HCT116 (cell line): ENCODE measurements at regions not wholly inside any gene's neighbourhood (a gene's known extent, or its start where the extent isn't known, plus 50 kb on each side); places are given as distances from the start of the nearest gene placed in this dataset.

Experiments used
- ATAC-seq: fragments of 200-7000 bp; cut with Tn5 transposase; 2 replicates; pipeline ENCODE4 v1.9.1; 2020; ENCODE audit warnings: mild to moderate bottlenecking, moderate library complexity
- BruUV-seq: library from RNA; stranded (reverse); fragments of 400-500 nt; replicated peaks from 2 replicates; lab custom pipeline; 2021; lab: Mats Ljungman, UMichigan
- CTCF ChIA-PET: fragments of 300-600 bp; sonication (Branson Sonifier 250); formaldehyde crosslinking; loops from one replicate; lab custom pipeline; 2021; ENCODE audit warnings: antibody characterized with exemption; lab: Charles Lee
- POLR2A ChIA-PET: fragments of 300-600, 350-600 bp; sonication (Branson Sonifier 250); formaldehyde crosslinking; loops from one replicate; lab custom pipeline; 2021; ENCODE audit warnings: antibody characterized with exemption; lab: Charles Lee
- RAD21 ChIA-PET, 2 experiments: fragments of 300-600 bp; sonication (Branson Sonifier 250); formaldehyde crosslinking; loops; one replicate each; lab custom pipeline; 2023; ENCODE audit warnings: low total read pairs in 2 of 2; ENCODE audit not compliant: uncharacterized antibody in 2 of 2, unreplicated experiment in 2 of 2, low non-redundant PET in 1 of 2; lab: Charles Lee
- DNase-seq: peaks from one replicate; pipeline ENCODE4 v3.0.0-alpha.2; 2010; ENCODE audit warnings: low read depth, low spot score
- H2AFZ ChIP-seq: fragments of 200-600 bp; shearing (Covaris generic), sonication (generic); 2 replicates; pipeline ENCODE4 v1.6.1; 2017; ENCODE audit warnings: low read depth, mixed run types, mixed read lengths, antibody characterized with exemption, low read length; ENCODE audit not compliant: poor library complexity, severe bottlenecking
- H3K27ac ChIP-seq: 2 replicates; pipeline ENCODE4 v1.5.1; 2012; ENCODE audit warnings: low read depth, low read length
- H3K27me3 ChIP-seq: fragments of 200-600 bp; sonication (generic); 2 replicates; pipeline ENCODE4 v1.6.1; 2016; ENCODE audit warnings: mixed run types, low read length, mixed read lengths; ENCODE audit not compliant: insufficient read depth
- H3K36me3 ChIP-seq, 2 experiments: fragments of 200-500 bp in 1 of 2; fragments of 200-600 bp in 1 of 2; sonication (Bioruptor generic) in 1 of 2; sonication (generic) in 1 of 2; 2 replicates each; pipeline versions ENCODE4 v1.5.1 to v1.6.1; 2014 to 2016; ENCODE audit warnings: low read length in 2 of 2, inconsistent platforms in 1 of 2, mixed read lengths in 1 of 2, mixed run types in 1 of 2; ENCODE audit not compliant: insufficient read depth in 2 of 2, control insufficient read depth in 1 of 2
- H3K4me1 ChIP-seq, 2 experiments: fragments of 200-600 bp in 1 of 2; sonication (generic) in 1 of 2; 2 replicates each; pipeline versions ENCODE4 v1.5.1 to v1.6.1; 2012 to 2017; ENCODE audit warnings: low read length in 2 of 2, inconsistent platforms in 1 of 2, mild to moderate bottlenecking in 1 of 2, mixed read lengths in 1 of 2, mixed run types in 1 of 2, moderate library complexity in 1 of 2; ENCODE audit not compliant: insufficient read depth in 2 of 2, control insufficient read depth in 1 of 2
- H3K4me2 ChIP-seq: fragments of 200-600 bp; sonication (generic); 2 replicates; pipeline ENCODE4 v1.6.1; 2017; ENCODE audit warnings: mixed run types, low read length, mixed read lengths
- H3K4me3 ChIP-seq, 2 experiments: fragments of 200-600 bp in 1 of 2; sonication (generic) in 1 of 2; replicated peaks in 1 of 2; 2 replicates each; pipeline ENCODE4 v1.5.1; 2011 to 2016; ENCODE audit warnings: low read length in 2 of 2, control low read depth in 1 of 2, low read depth in 1 of 2, mild to moderate bottlenecking in 1 of 2, mixed read lengths in 1 of 2, mixed run types in 1 of 2
- H3K79me2 ChIP-seq: fragments of 200-600 bp; sonication (generic); 2 replicates; pipeline ENCODE4 v1.6.1; 2017; ENCODE audit warnings: mild to moderate bottlenecking, mixed run types, low read length, moderate library complexity, mixed read lengths; ENCODE audit not compliant: insufficient read depth
- H3K9ac ChIP-seq: fragments of 200-600 bp; sonication (generic); 2 replicates; pipeline ENCODE4 v1.6.1; 2016; ENCODE audit warnings: low read length, mixed read lengths
- H3K9me2 ChIP-seq: fragments of 200-600 bp; sonication (generic), shearing (Covaris generic); 2 replicates; pipeline ENCODE4 v1.6.1; 2017; ENCODE audit warnings: mixed run types, mild to moderate bottlenecking, moderate library complexity; ENCODE audit not compliant: insufficient read depth
- H3K9me3 ChIP-seq, 2 experiments: fragments of 200-500 bp in 1 of 2; fragments of 200-600 bp in 1 of 2; sonication (Bioruptor generic) in 1 of 2; sonication (generic) in 1 of 2; 2 replicates each; pipeline ENCODE4 v1.6.1; 2014 to 2017; ENCODE audit warnings: low read length in 2 of 2, mixed read lengths in 2 of 2, inconsistent platforms in 1 of 2, low read depth in 1 of 2, mild to moderate bottlenecking in 1 of 2, mixed run types in 1 of 2, moderate library complexity in 1 of 2; ENCODE audit not compliant: control insufficient read depth in 1 of 2, insufficient read depth in 1 of 2
- H4K20me1 ChIP-seq: fragments of 200-600 bp; sonication (generic), shearing (Covaris generic); 2 replicates; pipeline ENCODE4 v1.6.1; 2017; ENCODE audit warnings: mixed run types, mild to moderate bottlenecking, moderate library complexity; ENCODE audit not compliant: insufficient read depth
- ATF3 ChIP-seq: IDR thresholded peaks from 2 replicates; pipeline ENCODE4 v1.6.1; 2012
- ELF1 ChIP-seq: IDR thresholded peaks from 2 replicates; pipeline ENCODE4 v1.6.1; 2012; ENCODE audit warnings: low read depth, borderline replicate concordance
- EZH2 ChIP-seq: fragments of 200-600 bp; sonication (generic); IDR thresholded peaks from 2 replicates; pipeline ENCODE4 v1.6.1; 2017; ENCODE audit warnings: antibody characterized with exemption, mixed run types
- EZH2phosphoT487 ChIP-seq: fragments of 200-600 bp; IDR thresholded peaks from 2 replicates; pipeline ENCODE4 v1.6.1; 2018; ENCODE audit warnings: antibody characterized with exemption, borderline replicate concordance
- JUND ChIP-seq: IDR thresholded peaks from 2 replicates; pipeline ENCODE4 v1.6.1; 2012
- MAX ChIP-seq: IDR thresholded peaks from 2 replicates; pipeline ENCODE4 v1.6.1; 2012
- POLR2A ChIP-seq: IDR thresholded peaks from 2 replicates; pipeline ENCODE4 v1.7.0; 2011; ENCODE audit warnings: borderline replicate concordance; ENCODE audit not compliant: insufficient read depth, insufficient read length; ENCODE audit errors: extremely low read depth
- RAD21 ChIP-seq: IDR thresholded peaks from 2 replicates; pipeline ENCODE4 v1.6.1; 2012; ENCODE audit warnings: low read depth, mild to moderate bottlenecking
- REST ChIP-seq: IDR thresholded peaks from 2 replicates; pipeline ENCODE4 v1.6.1; 2012; ENCODE audit warnings: low read depth
- SIN3A ChIP-seq: IDR thresholded peaks from 2 replicates; pipeline ENCODE4 v1.6.1; 2012; ENCODE audit warnings: low read depth
- TCF7L2 ChIP-seq: IDR thresholded peaks from 2 replicates; pipeline ENCODE4 v1.7.0; 2011; ENCODE audit warnings: borderline replicate concordance, inconsistent platforms; ENCODE audit not compliant: insufficient read depth, insufficient read length; ENCODE audit errors: extremely low read depth
- YY1 ChIP-seq: IDR thresholded peaks from 2 replicates; pipeline ENCODE4 v1.6.1; 2011; ENCODE audit warnings: low read length, low read depth, moderate library complexity, mild to moderate bottlenecking; ENCODE audit not compliant: insufficient replicate concordance; ENCODE audit errors: extremely low read depth
- ZNF274 ChIP-seq: fragments of 200-500 bp; sonication (Bioruptor generic); IDR thresholded peaks from 2 replicates; pipeline ENCODE4 v1.6.1; 2014; ENCODE audit warnings: mild to moderate bottlenecking, low read depth, low read length, inconsistent platforms
- intact Hi-C: fragments of 100-400 bp; cut with micrococcal nuclease; formaldehyde crosslinking; loops from 2 replicates; pipeline ENCODE4 v1.10.0; 2022

GRCh38 chr14:56745097-56745496 lies 65.2 kb downstream of the OTX2 start:
- ChIA-PET POLR2A (no interaction called here), RAD21 (no interaction called here), CTCF (no interaction called here)
- Histone ChIP-seq H2AFZ (no peak overlapping the region), H3K9ac (no peak overlapping the region), H3K4me2 (no peak overlapping the region), H3K9me2 (no peaks in the 10 kb centered on the region), H3K27me3 (peaks cover 6% of the 10 kb centered on the region; the same call in 1 of the 2 replicates), H3K4me1 (no peaks in the 10 kb centered on the region), H3K79me2 (no peaks in the 10 kb centered on the region), H3K36me3 (no peaks in the 10 kb centered on the region), H3K9me3 (no peaks in the 10 kb centered on the region), H3K27ac (no peak overlapping the region), H4K20me1 (no peaks in the 10 kb centered on the region), H3K4me3 (no peak overlapping the region)
- DNase-seq (no peak), ATAC-seq (no peak)
- no TSS peak for BruUV-seq
- TF ChIP-seq JUND: no peak
- TF ChIP-seq POLR2A: no peak
- TF ChIP-seq YY1: no peak
- TF ChIP-seq EZH2phosphoT487: no peak
- TF ChIP-seq ZNF274: no peak
- no peak for TF ChIP-seq MAX
- TF ChIP-seq ELF1: no peak
- no peak for TF ChIP-seq SIN3A
- TF ChIP-seq EZH2: no peak
- no peak for TF ChIP-seq TCF7L2
- no peak for TF ChIP-seq REST
- TF ChIP-seq RAD21: no peak
- TF ChIP-seq ATF3: no peak
- intact Hi-C loops: no loop called here
